HG03432 (cell line): ENCODE measurements at regions not wholly inside any gene's neighbourhood (a gene's known extent, or its start where the extent isn't known, plus 50 kb on each side); places are given as distances from the start of the nearest gene placed in this dataset.
A peak's percentile ranks its signal among the peaks of the same experiment; 100 is the strongest.
"Not testable (repeated sequence)": the region's sequence is repeated elsewhere in the genome, so short reads cannot be mapped to it uniquely, and the experiment has no call there.

ENCODE experiments used
- ATAC-seq: cut with Tn5 transposase; IDR thresholded peaks from one replicate; pipeline ENCODE4 v1.9.1; 2021; ENCODE audit warnings: mild to moderate bottlenecking, moderate library complexity; ENCODE audit not compliant: unreplicated experiment

DNA sequence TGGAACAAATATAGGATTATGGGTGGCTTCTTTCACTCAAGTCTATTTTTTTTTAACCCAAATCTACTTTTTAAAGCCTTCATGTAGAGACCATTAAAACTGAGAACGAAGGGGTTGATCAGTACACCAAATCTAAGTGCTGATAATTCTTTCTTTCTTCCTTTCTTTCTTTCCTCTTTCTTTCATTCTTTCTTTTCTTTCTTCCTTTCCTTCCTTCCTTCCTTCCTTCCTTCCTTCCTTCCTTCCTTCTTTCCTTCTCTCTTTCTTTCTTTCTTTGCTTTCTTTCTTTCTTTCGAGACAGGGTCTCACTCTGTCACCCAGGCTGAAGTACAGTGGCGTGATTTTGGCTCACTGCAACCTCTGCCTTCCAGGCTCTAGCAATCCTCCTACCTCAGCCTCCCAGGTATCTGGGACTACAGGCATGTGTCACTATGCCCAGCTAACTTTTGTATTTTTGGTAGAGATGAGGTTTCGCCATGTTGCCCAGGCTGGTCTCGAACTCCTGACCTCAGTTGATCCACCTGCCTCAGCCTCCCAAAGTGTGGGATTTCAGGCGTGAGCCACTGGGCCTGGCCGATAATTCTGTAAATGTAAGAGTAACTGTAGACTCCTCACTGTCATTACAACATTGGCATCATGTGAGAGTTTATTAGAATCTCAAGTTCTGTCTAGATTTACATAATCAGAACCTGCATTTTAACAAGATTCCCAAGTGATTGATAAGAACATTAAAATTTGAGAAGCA is 236.4 kb downstream of the TFEC start:
- no peak for ATAC-seq

DNA sequence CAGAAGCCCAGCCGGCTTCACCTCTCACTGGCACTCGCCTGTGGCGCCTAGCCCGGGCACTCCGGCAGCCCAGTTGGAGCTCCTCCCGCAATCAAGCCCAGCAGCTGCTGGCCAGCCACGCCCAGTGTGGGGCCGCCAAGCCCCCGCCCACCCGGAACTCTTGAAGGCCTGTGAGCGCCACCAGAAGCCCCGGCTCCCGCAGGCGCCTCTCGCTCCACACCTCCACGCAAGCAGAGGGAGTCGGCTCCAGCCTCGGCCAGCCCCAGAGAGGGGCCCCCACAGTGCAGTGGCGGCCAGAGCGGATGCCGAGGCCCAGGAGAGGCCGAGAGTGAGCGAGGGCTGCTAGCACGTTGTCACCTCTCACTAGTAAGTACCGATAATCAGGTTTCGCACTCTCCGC is 240.7 kb downstream of the TFEC start:
- no peak for ATAC-seq

DNA sequence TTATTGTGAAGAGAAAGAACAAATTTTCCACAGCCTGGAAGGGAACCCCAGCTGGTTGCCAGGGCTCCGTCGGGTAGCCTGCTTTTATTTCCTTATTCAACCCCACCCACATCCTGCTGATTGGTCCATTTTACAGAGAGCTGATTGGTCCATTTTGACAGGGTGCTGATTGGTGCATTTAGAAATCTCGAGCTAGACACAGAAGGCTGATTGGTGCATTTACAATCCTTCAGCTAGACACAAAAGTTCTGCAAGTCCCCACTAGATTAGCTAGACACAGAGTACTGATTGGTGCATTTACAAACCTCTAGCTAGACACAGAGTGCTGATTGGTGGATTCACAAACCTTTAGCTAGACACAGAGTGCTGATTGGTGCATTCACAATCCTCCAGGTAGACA is 241.1 kb downstream of the TFEC start:
- ATAC-seq: not testable (repeated sequence)

DNA sequence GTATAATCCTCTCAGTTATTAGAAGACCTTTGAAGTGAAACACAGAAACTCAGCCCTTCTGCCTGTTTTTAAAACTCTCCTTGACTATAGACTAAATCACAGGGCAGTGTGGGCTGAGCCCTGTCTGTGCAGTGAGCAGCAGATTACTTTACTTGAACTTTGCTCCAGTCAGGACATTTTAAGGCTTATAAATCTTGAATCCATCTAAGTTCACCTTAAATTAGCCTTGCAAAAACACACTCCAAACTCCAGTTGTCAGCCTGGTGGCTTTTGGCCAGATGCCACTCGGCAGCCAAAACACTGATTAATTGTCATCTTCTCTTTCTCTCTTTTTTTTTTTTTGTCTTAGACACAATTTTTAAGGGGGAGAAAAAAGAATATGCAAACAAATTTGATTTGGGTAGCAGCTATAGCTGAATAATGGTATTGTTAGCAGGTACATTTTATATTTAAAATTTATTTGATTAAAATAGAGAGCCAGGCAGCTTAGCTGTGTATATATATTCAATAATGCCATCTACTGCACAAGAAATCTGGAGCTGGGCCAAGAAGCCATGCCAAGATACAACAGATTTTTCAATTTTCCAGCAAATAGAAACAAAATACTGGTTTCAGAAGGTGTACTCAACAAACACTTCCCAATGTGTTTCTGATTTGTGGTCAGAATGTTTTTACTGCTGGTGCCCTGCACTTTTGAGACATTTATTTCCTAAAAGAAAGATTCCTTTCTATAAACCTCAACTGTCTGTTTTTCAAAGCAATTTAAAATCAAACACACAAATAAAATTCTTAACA is 247.7 kb downstream of the TFEC start:
- no peak for ATAC-seq

DNA sequence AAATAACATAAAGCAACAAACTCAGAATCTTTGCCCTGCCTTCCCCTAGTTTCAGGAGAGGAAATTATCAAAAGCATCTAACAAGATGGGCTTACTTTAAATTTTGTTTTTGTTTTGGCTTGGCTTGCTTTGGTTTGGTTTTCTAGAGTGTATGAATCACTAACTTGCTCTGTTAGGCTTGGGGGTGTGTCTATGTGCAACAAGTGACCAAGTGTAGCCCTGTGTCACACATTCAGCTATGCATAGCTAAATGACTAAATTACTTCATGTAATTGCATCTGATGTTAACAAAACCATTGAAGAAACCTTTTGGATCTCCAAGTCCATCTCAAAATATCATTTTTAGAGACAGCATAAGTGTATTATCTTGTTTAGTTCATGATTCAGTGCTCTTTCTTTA is 251.0 kb downstream of the TFEC start:
- ATAC-seq: no peak

DNA sequence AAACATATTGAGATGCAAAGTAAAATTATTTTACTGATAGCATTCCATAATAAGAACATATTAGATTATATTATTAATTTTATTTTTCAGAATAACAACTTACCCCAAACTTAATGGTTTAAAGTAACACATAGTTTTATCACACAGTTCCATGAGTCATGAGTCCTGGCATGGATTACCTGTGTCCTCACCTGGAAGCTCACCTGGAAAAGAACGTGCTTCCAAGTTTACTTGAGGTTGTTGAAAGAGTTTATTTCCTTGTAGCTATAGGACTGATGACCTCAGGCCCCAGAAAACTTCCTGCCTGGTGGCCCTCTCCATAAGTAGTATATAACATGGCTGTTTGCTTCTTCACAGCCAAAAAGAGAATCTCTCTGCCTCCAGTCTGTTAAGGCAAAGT is 254.6 kb downstream of the TFEC start:
- ATAC-seq: no peak

DNA sequence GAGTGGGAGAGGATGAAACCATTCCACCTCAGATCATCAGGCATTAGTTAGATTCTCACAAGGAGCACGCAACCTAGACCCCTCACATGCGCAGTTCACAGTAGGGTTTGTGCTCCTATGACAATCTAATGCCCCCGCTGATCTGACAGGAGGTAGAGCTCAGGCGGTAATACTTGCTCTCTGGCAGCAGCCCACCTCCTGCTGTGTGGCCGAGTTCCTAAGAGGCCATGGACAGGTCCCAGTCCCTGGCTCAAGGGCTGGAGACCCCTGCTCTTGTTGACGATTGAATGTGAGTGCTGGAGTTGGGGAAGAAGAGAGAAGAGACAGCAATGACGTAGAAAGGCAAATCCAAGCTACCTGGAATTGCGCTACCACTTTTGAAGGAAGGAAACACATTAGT is 267.2 kb downstream of the TFEC start:
- no peak for ATAC-seq

DNA sequence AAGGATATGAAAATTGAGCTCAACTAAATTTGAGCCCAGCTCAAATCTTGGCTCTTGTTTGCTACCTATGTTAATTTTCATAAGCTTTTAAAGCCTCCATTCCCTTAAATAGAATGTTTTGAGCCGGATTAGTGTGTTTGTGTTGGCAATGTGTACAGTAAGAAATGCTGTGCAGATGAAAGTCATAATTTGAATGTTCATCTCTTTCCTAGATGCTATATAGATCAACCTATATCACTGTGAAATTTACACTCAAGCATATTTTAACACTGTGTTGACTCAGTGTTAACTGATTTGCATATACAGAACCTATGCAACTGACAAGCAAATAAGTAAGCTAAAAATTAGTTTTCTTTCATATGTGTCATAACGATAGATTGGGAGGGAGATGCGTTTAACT is 272.5 kb downstream of the TFEC start:
- no peak for ATAC-seq

DNA sequence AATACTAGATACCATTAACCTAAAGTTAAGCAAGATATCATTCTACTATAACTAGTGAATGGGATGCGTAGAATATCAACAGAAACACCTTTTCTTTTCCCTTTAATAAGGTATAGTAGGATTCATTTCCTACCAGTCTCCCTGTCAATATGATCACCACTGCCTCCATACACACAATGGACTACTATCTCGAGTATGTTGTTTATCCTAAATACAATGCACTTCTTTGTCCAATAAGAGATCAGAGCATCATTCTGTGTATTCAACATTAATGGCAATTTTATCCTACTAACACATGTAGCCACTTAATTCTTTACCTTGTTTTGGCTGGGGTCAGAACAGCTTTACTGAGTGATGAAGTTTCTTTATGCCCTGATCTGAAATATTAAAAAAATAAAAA is 276.3 kb downstream of the TFEC start:
- ATAC-seq: no peak

DNA sequence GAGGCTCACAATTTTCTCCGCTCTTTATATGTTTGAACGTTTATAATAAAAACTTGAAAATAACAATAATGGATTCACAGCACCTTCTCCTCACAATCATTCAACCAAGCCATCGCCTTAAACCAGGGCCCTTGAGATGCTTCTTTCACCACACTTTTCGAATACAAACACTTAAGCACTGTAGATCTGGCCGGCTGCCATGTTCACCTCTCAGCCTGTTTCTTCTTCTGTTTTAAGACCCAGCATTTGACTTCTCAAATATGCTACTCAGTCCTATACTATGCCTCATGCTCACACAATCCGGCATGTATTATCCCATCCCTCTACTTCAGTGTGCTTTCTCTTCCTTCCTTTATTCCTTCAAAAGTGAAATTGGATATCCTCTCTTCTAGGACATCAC is 280.6 kb downstream of the TFEC start:
- no peak for ATAC-seq

DNA sequence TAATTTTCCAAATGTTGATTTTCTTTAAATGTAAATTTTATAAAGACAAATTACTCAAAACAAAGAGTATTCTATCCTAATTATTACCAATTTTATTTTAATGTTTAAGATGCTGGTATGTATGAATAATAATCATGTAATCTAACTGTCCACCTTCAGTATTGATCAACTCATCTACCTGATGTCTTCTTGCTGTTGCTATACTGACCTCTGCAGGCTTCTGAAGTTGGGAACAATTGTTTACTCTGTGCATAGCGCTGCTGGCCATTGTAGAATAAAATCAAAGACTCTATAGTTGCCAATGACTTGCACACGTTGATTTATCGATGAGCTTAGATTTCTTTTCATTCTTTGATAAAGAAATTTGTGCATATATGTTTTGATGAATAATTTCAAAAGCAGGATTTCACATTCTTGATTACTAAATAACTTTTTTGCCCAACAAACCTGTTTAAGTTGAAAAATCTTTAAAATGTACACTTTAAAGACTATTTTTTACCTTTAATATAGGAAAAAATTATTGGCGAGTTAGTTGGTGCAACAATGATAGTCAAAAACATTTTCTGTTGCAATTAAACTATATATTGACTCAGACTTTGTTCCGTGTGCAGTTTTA is 282.3 kb downstream of the TFEC start:
- no peak for ATAC-seq

DNA sequence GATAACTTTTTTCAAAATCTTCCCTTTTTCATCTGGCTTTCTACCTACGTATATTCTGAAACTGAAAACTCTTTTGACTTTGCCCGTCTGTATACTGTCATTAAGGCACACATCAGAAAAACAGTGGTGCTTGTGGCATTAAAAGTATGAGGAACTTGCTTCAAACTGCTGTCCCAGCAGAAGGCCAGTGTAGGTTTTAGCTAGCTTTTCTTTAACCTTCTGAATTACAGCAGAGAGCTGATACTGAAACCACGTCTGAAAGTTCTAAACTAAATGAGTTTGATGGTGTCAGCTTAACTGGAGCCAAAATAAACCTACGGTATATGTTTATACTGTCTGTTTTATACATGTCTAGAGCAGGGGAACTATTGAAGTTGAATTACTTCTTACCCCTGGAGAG is 283.4 kb downstream of the TFEC start:
- peak; percentile 86 for ATAC-seq

DNA sequence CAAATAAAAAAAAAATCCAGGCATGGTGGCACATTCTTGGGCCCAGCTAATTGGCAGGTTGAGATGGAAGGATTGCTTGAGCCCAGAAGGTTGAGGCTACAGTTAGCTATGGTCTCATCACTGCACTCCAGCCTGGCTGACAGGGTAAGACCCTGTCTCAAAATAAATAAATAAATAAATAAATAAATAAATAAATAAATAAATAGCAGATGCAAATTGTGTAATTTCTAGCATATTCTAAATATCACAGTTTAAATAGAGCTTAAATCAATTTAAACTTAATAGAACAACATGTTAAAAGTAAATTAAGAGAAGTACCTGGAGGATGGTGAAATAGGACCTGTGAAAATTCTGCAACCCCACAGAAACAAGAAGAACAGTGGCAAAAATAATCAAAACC is 290.5 kb downstream of the TFEC start:
- ATAC-seq: no peak

DNA sequence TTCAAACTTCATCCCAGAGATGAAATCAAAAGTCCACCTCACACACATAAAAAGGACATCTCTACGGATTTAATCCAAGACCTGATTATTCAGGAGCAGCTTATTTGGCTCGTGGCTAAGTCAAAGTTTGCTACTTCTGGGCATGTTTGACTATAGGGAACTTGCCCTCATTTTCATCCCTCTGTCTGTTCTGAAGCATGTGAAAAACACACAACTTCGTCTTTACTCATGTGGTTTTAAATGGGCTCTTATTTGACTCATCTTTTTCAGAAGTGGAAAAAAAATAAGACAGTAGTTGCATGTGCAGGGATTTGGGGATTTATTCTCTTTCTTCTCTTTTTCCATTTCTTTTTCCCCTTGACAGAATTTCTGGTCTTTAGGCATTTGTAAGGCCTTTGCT is 295.9 kb downstream of the TFEC start:
- ATAC-seq: no peak

DNA sequence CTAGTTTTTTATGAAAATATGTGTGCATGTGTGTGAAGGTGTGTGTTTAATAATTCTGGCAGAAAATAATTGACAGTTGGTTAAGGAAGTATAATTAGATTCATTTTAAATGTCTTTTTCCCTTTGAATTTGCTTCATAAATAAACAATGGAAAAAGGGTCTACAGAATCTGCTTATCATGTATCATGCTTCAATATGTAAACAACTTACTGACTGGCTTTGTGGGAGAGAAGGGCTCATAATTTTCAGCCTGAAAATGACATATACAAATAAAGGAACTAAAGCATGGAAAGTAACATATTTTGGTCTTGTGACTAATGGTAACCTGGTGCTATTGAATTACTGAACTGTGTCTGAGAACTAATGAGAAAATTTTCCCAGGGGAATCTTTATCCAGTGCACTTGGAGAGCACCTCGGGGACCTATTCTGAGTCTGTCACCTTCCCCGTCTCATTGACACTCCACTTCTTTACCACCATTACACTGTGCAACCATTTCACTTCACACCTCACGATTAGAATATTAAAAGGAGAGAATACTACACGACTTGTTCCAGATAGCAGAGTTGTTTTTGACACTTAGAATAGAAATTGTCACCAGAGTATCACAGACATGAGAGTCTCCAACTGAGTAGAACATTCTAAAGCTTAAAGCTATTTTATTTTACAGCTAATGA is 298.6 kb downstream of the TFEC start:
- ATAC-seq: no peak

DNA sequence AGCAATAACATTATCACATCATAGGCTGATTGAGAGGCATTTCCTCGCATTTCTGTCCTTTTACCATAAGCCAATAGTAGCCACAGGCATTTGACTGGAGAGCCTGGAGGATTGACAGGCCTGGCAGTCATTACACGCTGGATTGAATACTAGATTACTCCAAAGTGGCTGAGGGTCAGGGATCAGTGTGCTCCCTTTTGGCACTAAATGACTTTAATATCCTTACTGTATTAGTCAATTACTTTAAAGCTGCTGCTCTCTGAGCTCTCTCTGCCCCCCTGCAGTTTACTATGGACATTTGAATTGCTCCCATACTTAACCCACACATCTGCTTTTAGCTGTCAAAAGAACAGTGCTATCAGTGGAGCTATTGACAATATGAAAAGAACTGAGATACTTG is 302.0 kb downstream of the TFEC start:
- no peak for ATAC-seq

DNA sequence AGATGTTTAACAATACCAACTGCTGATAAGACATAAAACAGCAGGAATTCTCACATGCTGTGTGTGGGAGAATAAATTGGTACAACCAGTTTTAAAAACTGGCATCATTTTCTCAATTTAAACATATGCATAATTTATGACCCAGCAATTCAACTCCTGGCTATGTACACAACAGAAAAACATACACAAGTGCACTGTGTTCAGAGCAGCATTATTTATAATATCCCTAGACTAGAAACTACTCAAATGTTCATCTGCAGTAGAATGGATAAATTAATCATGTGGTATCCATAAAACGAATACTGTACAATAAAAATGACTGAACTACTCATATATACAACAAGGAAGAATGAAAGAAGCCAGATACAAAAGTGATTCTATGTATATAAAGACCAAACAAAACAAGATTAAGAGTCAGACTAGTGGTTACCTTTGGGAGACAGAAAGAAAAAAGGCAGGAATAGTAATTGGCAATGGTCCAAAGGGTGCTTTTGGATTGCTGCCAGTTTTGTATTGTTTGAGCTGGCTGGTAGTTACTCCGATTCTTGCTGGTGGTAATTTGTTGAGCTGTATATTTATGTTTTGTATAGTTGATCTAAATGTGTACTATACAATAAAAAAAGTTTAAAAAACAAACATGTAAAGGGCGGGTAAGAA is 306.0 kb downstream of the TFEC start:
- ATAC-seq: no peak

DNA sequence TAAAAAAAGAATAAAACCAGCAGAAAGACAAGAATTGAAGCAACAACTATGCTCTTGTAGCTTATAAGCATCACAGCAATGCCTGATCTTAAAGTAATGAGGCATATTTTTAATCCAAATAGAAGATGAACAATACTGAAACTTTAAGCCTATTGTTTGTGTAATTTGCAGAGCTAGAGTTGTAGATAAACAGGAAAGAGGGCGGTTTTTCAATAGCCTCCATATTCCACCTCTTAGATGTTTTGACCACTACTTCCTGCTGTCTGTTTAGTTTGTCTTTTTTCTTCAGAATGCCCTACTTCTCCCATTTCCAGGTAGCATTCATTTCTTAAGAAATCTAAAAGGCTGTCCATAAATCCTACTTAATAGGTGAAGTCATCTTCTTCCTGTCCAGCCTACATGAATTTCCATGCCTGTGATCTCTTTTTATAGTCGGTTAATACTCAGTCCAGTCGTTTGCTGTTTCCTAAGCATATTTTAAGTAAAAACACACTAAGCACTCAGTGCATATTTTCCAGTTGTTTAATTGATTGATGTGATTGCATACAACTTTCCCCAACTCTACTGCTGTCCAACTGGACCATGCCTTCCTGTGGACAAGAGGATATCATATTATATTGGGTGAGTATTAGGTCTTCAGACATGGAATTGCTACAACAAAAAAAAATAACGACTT is 308.1 kb downstream of the TFEC start:
- no peak for ATAC-seq

DNA sequence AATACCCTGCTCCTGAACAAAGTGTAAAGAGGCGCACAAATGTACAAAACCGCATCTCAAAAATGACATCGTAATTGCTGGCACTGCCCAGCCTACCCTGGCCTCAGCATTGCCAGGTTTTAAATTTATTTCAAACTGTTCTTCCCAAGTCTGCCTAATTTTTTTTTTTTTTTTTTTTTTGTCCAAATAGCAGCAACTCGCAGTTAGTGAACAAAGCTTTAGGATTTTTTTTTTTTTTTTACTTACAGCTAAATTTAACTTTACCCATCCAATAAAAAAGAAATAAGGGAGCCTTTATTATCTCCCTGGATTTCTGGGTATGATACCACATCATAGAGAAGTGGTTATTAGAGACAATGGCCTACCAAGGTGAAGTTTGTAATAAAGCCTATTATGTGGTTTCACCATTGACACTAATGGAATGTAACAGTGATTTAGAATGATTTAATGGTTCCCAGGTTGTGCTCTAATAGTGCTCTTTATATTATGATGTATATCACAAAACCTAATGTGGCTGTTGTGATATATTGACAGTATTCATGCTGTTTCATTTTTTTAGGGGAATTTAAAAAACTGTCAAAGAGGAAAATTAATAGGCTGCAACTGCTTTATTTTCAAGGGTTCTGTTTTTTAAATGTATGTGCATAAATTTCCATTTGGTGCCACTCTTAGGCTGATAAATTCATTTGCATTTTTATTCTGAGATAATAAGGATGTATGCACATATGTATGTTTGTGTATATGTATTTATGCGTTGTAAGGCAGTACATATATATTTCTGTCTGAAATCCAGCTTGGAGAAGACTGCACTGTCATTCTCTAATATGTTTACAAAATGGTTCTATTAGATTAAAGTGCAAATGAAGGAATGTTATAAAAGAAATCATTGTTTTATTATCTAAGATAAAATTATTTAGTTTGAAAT is 309.0 kb downstream of the TFEC start:
- ATAC-seq: no peak
